Erythroblast (primary cell): ENCODE measurements at regions not wholly inside any gene's neighbourhood (a gene's known extent, or its start where the extent isn't known, plus 50 kb on each side); places are given as distances from the start of the nearest gene placed in this dataset.

ENCODE experiments used
- GATA1 ChIP-seq: IDR thresholded peaks from 2 replicates; pipeline ENCODE4 v1.6.1; 2011; ENCODE audit warnings: low read depth, mild to moderate bottlenecking, control low read depth, low read length, moderate library complexity
- POLR2A ChIP-seq: IDR thresholded peaks from 2 replicates; pipeline ENCODE4 v1.6.1; 2011; ENCODE audit warnings: mild to moderate bottlenecking, low read length

DNA sequence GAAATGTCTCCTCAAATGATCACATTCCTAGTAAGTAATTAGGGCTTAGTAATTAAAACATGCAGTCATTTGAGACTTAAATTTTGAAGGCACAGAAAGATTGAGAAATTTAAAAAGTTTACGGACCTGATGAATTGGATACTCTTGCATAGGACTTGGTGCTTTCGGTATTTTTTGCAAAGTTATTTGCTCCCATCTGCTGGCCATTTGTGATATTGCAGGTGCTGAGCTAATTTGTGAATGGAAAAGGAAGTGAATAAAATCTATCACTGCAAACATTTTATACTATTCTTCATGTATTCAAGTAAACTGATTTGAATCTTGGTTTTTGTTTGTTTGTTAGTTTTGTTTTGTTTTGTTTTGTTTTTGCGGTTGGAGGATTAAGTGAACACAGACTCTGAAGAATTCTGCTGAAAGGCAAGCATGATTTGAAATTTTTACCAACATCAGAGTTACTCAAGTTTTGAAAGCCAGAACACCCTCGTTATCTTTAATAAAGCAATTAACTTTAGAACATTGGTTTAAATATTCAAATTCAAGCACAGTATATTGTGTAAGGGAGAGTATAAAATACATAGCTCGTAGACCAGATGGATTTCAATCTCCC is 689.5 kb upstream of the RBFOX1 start:
- TF ChIP-seq POLR2A, result no peak
- no peak for TF ChIP-seq GATA1
